CD14-positive monocyte (primary cell): ENCODE measurements at regions not wholly inside any gene's neighbourhood (a gene's known extent, or its start where the extent isn't known, plus 50 kb on each side); places are given as distances from the start of the nearest gene placed in this dataset.

Experiments used
- DNase-seq, 3 donors: peaks; one replicate each; pipeline ENCODE4 v3.0.0-alpha.2; 2011 to 2022
- H2AFZ ChIP-seq: 2 replicates; pipeline ENCODE4 v1.6.0; 2012; ENCODE audit warnings: mild to moderate bottlenecking, low read depth, low read length, inconsistent platforms; ENCODE audit not compliant: insufficient read depth, poor library complexity, severe bottlenecking
- H3K27ac ChIP-seq, 2 donors: 1 replicate in 1 of 2; 2 replicates in 1 of 2; pipeline ENCODE4 v1.5.1; 2012 to 2013; ENCODE audit warnings: low read length in 2 of 2, control low read depth in 1 of 2, inconsistent platforms in 1 of 2, low read depth in 1 of 2, mild to moderate bottlenecking in 1 of 2
- H3K27me3 ChIP-seq, 2 donors: one replicate each; pipeline versions ENCODE4 v1.6.0 to v1.6.1; 2011 to 2013; ENCODE audit warnings: low read length in 2 of 2; ENCODE audit not compliant: control insufficient read depth in 2 of 2, insufficient read depth in 2 of 2
- H3K36me3 ChIP-seq, 2 donors: replicated peaks in 1 of 2; 1 replicate in 1 of 2; 2 replicates in 1 of 2; pipeline versions ENCODE4 v1.5.1 to v1.6.1; 2012 to 2013; ENCODE audit warnings: low read length in 2 of 2, control low read depth in 1 of 2, inconsistent platforms in 1 of 2, mild to moderate bottlenecking in 1 of 2; ENCODE audit not compliant: insufficient read depth in 2 of 2, control insufficient read depth in 1 of 2
- H3K4me1 ChIP-seq, 2 donors: 1 replicate in 1 of 2; 2 replicates in 1 of 2; pipeline versions ENCODE4 v1.5.1 to v1.6.1; 2012 to 2013; ENCODE audit warnings: low read length in 2 of 2, control low read depth in 1 of 2, inconsistent platforms in 1 of 2, mild to moderate bottlenecking in 1 of 2, moderate library complexity in 1 of 2; ENCODE audit not compliant: insufficient read depth in 2 of 2, control insufficient read depth in 1 of 2
- H3K4me2 ChIP-seq: replicated peaks from 2 replicates; pipeline ENCODE3; 2012; ENCODE audit warnings: low read length, moderate library complexity, mild to moderate bottlenecking; ENCODE audit not compliant: poor library complexity, severe bottlenecking; ENCODE audit errors: extremely low read depth
- H3K4me3 ChIP-seq, 3 experiments: fragments of 200-600 bp in 1 of 3; sonication (generic) in 1 of 3; replicated peaks in 1 of 3; 1 replicate in 2 of 3; 2 replicates in 1 of 3; pipeline ENCODE4 v1.5.1; 2011 to 2013; ENCODE audit warnings: low read length in 3 of 3, mild to moderate bottlenecking in 3 of 3, control low read depth in 2 of 3, low read depth in 2 of 3, inconsistent platforms in 1 of 3, moderate library complexity in 1 of 3
- H3K79me2 ChIP-seq: 2 replicates; pipeline ENCODE4 v1.6.0; 2012; ENCODE audit warnings: mild to moderate bottlenecking, control low read depth, inconsistent platforms, low read length, moderate library complexity; ENCODE audit not compliant: insufficient read depth
- H3K9ac ChIP-seq: 2 replicates; pipeline ENCODE4 v1.6.0; 2017; ENCODE audit warnings: low read length, mild to moderate bottlenecking; ENCODE audit not compliant: insufficient read depth, poor library complexity, severe bottlenecking
- H3K9me3 ChIP-seq, 2 donors: replicated peaks in 1 of 2; 1 replicate in 1 of 2; 2 replicates in 1 of 2; pipeline versions ENCODE4 v1.5.1 to v1.6.1; 2012 to 2013; ENCODE audit warnings: low read length in 2 of 2, control low read depth in 1 of 2; ENCODE audit not compliant: control insufficient read depth in 1 of 2, insufficient read depth in 1 of 2
- H4K20me1 ChIP-seq: 2 replicates; pipeline ENCODE4 v1.6.0; 2012; ENCODE audit warnings: mild to moderate bottlenecking, low read length, control low read depth, moderate library complexity; ENCODE audit not compliant: insufficient read depth
- H3K27ac Mint-ChIP-seq, 7 donors: one replicate each; pipeline ENCODE4 v1.8.0; 2020; ENCODE audit warnings: mild to moderate bottlenecking in 7 of 7, mixed read lengths in 7 of 7, moderate library complexity in 6 of 7, inconsistent platforms in 2 of 7
- H3K27me3 Mint-ChIP-seq, 3 donors: one replicate each; pipeline ENCODE4 v1.8.0; 2021 to 2022; ENCODE audit warnings: low read depth in 3 of 3, mild to moderate bottlenecking in 3 of 3, mixed read lengths in 3 of 3, moderate library complexity in 3 of 3, inconsistent platforms in 1 of 3
- H3K36me3 Mint-ChIP-seq, 2 donors: one replicate each; pipeline ENCODE4 v1.8.0; 2020; ENCODE audit warnings: mixed read lengths in 2 of 2, inconsistent platforms in 1 of 2, mild to moderate bottlenecking in 1 of 2
- H3K4me1 Mint-ChIP-seq: one replicate; pipeline ENCODE4 v1.8.0; 2020; ENCODE audit warnings: mild to moderate bottlenecking, mixed read lengths
- H3K4me3 Mint-ChIP-seq, 2 donors: one replicate each; pipeline ENCODE4 v1.8.0; 2020; ENCODE audit warnings: mild to moderate bottlenecking in 2 of 2, mixed read lengths in 2 of 2, moderate library complexity in 1 of 2
- H3K9me3 Mint-ChIP-seq, 7 donors: one replicate each; pipeline ENCODE4 v1.8.0; 2020 to 2022; ENCODE audit warnings: mixed read lengths in 7 of 7, mild to moderate bottlenecking in 6 of 7, moderate library complexity in 6 of 7, inconsistent platforms in 2 of 7
- CTCF ChIP-seq: fragments of 200-600 bp; IDR thresholded peaks from one replicate; pipeline ENCODE4 v1.8.0; 2022; ENCODE audit warnings: antibody characterized with exemption, mild to moderate bottlenecking
- WGBS: methylation state at CpG from one replicate; pipeline ENCODE4 v1.1.5; 2013; ENCODE audit warnings: missing lambda C conversion rate; ENCODE audit not compliant: insufficient coverage; 5-methylcytosine and 5-hydroxymethylcytosine counted together
- intact Hi-C, 2 donors: fragments of 100-400 bp; cut with micrococcal nuclease; formaldehyde crosslinking; loops; one replicate each; pipeline versions ENCODE4 v1.15.0 to v1.15.1; 2023

GRCh38 chr16:56119133-56119532 lies 72.2 kb upstream of the GNAO1 start:
- H2AFZ ChIP-seq, result no peak overlapping the region
- H3K27ac ChIP-seq, result no peak overlapping the region
- Mint-ChIP-seq H3K9me3 (no peaks in the 10 kb centered on the region), H3K4me3 (no peak overlapping the region), H3K4me1 (peaks cover 2% of the 10 kb centered on the region), H3K27me3 (peaks cover 2 to 8% (median 6%) of the 10 kb centered on the region in 3 donors), H3K36me3 (no peaks in the 10 kb centered on the region), H3K27ac (no peak overlapping the region)
- no peaks in the 10 kb centered on the region for H4K20me1 ChIP-seq
- TF ChIP-seq CTCF, result no peak
- no peaks in the 10 kb centered on the region for H3K79me2 ChIP-seq
- no peaks in the 10 kb centered on the region for H3K4me1 ChIP-seq
- H3K4me2 ChIP-seq, result no peak overlapping the region
- H3K36me3 ChIP-seq, result no peaks in the 10 kb centered on the region
- H3K9me3 ChIP-seq, result no peaks in the 10 kb centered on the region
- WGBS, result no CpG with 5 or more reads among the region's 2 CpGs
- no peak overlapping the region for H3K9ac ChIP-seq
- H3K4me3 ChIP-seq, result no peak overlapping the region
- H3K27me3 ChIP-seq, result peaks cover 5 to 8% of the 10 kb centered on the region in 2 donors
- intact Hi-C loops, result no loop called here
- DNase-seq, result peak; percentile 6 to 26 (median 10)

- DNase-seq, result no peak
- peaks cover 0 to 2% of the 10 kb centered on the region in 2 donors for H3K27me3 ChIP-seq
- no peak overlapping the region for H3K4me2 ChIP-seq
- no peak overlapping the region for H3K27ac ChIP-seq
- Mint-ChIP-seq H3K4me3 (no peak overlapping the region), H3K4me1 (peaks cover 2% of the 10 kb centered on the region), H3K36me3 (no peaks in the 10 kb centered on the region), H3K27ac (no peak overlapping the region), H3K27me3 (peaks cover 4 to 12% (median 4%) of the 10 kb centered on the region in 3 donors), H3K9me3 (peaks cover 0 to 2% (median 0%) of the 10 kb centered on the region in 7 donors)
- H2AFZ ChIP-seq, result no peak overlapping the region
- no peaks in the 10 kb centered on the region for H3K36me3 ChIP-seq
- H4K20me1 ChIP-seq, result no peaks in the 10 kb centered on the region
- no peaks in the 10 kb centered on the region for H3K9me3 ChIP-seq
- H3K4me3 ChIP-seq, result no peak overlapping the region
- no peaks in the 10 kb centered on the region for H3K4me1 ChIP-seq
- no peak overlapping the region for H3K9ac ChIP-seq
- intact Hi-C loops, result no loop called here
- no peak for TF ChIP-seq CTCF
- WGBS, result no CpG with 5 or more reads among the region's 1 CpG
- no peaks in the 10 kb centered on the region for H3K79me2 ChIP-seq
These were observed 74.7 kb upstream of the GNAO1 start for GRCh38 chr16:56116577-56116964.
